Calu3 (cell line): ENCODE measurements at regions not wholly inside any gene's neighbourhood (a gene's known extent, or its start where the extent isn't known, plus 50 kb on each side); places are given as distances from the start of the nearest gene placed in this dataset.

Experiments
- BruUV-seq: library from RNA; stranded (reverse); fragments of 400-500 nt; replicated peaks from 2 replicates; lab custom pipeline; 2021; lab: Mats Ljungman, UMichigan
- CTCF ChIA-PET: fragments of 300-600 bp; sonication (Branson Sonifier 250); formaldehyde crosslinking; loops from one replicate; lab custom pipeline; 2022; ENCODE audit warnings: antibody characterized with exemption; lab: Charles Lee
- DNase-seq: peaks from one replicate; pipeline ENCODE4 v3.0.0; 2022
- H3K27ac Mint-ChIP-seq: one replicate; pipeline ENCODE4 v1.8.0; 2022; ENCODE audit warnings: mixed read lengths; ENCODE audit not compliant: unreplicated experiment
- H3K27me3 Mint-ChIP-seq: one replicate; pipeline ENCODE4 v1.8.0; 2022; ENCODE audit warnings: mixed read lengths; ENCODE audit not compliant: unreplicated experiment
- H3K36me3 Mint-ChIP-seq: one replicate; pipeline ENCODE4 v1.8.0; 2022; ENCODE audit warnings: mild to moderate bottlenecking, moderate library complexity, mixed read lengths; ENCODE audit not compliant: insufficient read depth, unreplicated experiment
- H3K4me1 Mint-ChIP-seq: one replicate; pipeline ENCODE4 v1.8.0; 2022; ENCODE audit warnings: mild to moderate bottlenecking, low read depth, mixed read lengths; ENCODE audit not compliant: unreplicated experiment
- H3K4me3 Mint-ChIP-seq: one replicate; pipeline ENCODE4 v1.8.0; 2022; ENCODE audit warnings: mild to moderate bottlenecking, low read depth, moderate library complexity, mixed read lengths; ENCODE audit not compliant: unreplicated experiment
- H3K9me3 Mint-ChIP-seq: one replicate; pipeline ENCODE4 v1.8.0; 2022; ENCODE audit warnings: low read depth, mixed read lengths; ENCODE audit not compliant: unreplicated experiment
- intact Hi-C: fragments of 100-400 bp; cut with micrococcal nuclease; formaldehyde crosslinking; loops from one replicate; pipeline ENCODE4 v1.10.0; 2022; ENCODE audit not compliant: unreplicated experiment
- TF ChIP-seq, protein P1 (sequence below): fragments of 200-600 bp; IDR thresholded peaks from one replicate; pipeline ENCODE4 v1.8.0; 2022; ENCODE audit warnings: antibody characterized with exemption; ENCODE audit not compliant: unreplicated experiment

DNA sequence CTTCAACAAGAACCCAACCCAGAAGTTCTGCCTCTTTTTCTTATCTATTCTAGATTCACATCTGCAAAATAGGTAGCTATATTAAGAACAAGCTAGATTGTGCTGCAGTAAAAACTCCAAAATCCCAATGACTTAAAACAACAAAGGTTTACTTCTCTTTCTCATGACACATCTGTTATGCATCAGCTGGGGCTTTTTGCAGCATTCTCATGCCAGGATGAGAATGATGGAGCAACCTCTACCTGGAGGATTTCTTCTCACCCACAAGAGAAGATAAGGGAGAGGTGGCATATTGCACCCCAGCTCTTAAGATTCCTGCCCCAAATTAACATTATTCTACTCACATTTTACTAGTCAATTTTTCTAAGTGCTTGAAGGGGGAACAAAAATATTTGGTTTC lies 152.3 kb upstream of the SPAG17 start:
- Mint-ChIP-seq H3K4me3 (no peak overlapping the region), H3K27ac (no peak overlapping the region), H3K36me3 (peaks cover 8% of the 10 kb centered on the region), H3K4me1 (no peaks in the 10 kb centered on the region), H3K9me3 (peaks cover 5% of the 10 kb centered on the region), H3K27me3 (no peaks in the 10 kb centered on the region)
- intact Hi-C loops = no loop called here
- TF ChIP-seq, protein P1, sequence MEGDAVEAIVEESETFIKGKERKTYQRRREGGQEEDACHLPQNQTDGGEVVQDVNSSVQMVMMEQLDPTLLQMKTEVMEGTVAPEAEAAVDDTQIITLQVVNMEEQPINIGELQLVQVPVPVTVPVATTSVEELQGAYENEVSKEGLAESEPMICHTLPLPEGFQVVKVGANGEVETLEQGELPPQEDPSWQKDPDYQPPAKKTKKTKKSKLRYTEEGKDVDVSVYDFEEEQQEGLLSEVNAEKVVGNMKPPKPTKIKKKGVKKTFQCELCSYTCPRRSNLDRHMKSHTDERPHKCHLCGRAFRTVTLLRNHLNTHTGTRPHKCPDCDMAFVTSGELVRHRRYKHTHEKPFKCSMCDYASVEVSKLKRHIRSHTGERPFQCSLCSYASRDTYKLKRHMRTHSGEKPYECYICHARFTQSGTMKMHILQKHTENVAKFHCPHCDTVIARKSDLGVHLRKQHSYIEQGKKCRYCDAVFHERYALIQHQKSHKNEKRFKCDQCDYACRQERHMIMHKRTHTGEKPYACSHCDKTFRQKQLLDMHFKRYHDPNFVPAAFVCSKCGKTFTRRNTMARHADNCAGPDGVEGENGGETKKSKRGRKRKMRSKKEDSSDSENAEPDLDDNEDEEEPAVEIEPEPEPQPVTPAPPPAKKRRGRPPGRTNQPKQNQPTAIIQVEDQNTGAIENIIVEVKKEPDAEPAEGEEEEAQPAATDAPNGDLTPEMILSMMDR = no peak
- CTCF ChIA-PET = no interaction called here
- BruUV-seq = no TSS peak
- no peak for DNase-seq

DNA sequence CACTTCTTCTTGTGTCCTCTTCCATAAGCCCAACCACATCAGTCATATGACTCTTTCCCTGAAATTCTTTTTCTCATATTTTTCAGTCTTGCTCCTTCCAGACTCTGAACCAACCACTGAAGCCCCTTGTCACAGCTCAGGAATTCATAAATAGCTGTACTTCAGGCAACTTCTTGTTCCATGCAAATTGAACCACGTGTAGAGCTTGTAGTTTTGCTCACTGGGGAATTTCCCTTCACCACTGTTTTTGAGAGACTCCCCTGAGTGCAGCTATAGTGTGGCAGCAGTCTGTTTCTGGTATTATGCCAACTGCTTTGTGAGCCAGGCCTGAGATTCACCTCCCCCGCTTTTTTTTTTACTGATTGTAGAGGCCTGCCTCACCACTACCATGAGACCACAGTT lies 150.3 kb upstream of the SPAG17 start:
- BruUV-seq = no TSS peak

DNA sequence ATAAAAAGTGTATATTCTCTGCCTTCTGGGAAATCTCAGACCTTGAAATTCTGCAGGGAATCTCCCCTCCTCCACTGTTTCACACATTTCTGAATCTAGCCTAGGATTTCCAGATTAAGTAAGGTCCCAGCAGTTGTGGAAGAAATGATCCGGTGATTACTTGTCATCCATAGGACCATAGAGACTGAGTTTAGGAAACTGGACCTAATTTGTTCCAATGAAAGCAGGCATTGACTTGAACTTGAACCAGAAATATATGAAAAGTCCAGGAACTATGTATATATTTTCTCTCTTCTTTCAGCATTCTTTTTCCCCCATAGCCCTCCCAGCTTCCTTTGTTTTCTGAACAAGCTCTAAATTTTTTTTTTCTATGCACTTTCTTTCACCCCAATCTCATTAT lies 149.5 kb upstream of the SPAG17 start:
- H3K9me3 Mint-ChIP-seq = peaks cover 9% of the 10 kb centered on the region
- no peak overlapping the region for H3K4me3 Mint-ChIP-seq
- no peak overlapping the region for H3K27ac Mint-ChIP-seq
- DNase-seq = no peak
- peaks cover 5% of the 10 kb centered on the region for H3K36me3 Mint-ChIP-seq
- no TSS peak for BruUV-seq
- TF ChIP-seq, protein P1 = no peak
- H3K4me1 Mint-ChIP-seq = no peaks in the 10 kb centered on the region
- intact Hi-C loops = no loop called here
- CTCF ChIA-PET = no interaction called here
- H3K27me3 Mint-ChIP-seq = no peaks in the 10 kb centered on the region

More for the DNA sequence above, 150.3 kb upstream of the SPAG17 start:
- Mint-ChIP-seq H3K4me1 (no peaks in the 10 kb centered on the region), H3K4me3 (no peak overlapping the region), H3K9me3 (peaks cover 9% of the 10 kb centered on the region), H3K27ac (no peak overlapping the region), H3K36me3 (peaks cover 5% of the 10 kb centered on the region), H3K27me3 (no peaks in the 10 kb centered on the region)
- intact Hi-C loops = no loop called here
- CTCF ChIA-PET = interaction anchor here (0.6 kb wide), 1 partner anchor 658 kb away, joined by 3 read pairs; no protein-coding TSS in a partner anchor
- DNase-seq = no peak
- TF ChIP-seq, protein P1 = no peak

DNA sequence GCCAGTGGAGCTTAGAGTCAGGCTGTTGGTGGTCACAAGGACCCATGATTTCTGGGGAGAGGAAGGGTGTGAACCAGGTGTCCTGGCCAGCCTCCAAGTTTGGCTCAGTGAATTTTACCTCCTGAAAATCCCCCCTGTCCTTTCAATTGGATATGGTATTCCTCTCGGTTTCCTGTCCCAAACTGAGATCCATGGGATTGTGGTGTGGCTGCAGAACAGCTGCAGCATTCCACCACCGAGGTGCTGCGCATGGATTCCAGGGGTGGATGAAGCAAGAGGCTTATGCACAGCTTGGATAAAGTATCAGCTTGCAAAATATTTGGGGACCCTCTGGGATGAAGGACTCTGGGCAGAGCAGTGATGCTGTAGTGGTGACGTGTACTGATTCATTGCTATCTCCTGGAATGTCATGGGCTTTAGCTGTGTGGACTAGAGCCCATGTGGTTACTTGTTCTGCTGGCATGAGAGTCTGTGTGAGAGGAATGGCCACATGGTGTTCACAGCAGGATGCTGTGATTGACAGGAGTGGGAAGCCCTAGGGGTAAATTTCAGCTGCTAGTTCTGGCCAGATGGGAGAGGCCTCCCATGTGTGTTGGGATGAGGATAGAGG lies 148.7 kb upstream of the SPAG17 start:
- intact Hi-C loops = no loop called here
- CTCF ChIA-PET = no interaction called here
- no peaks in the 10 kb centered on the region for H3K36me3 Mint-ChIP-seq
- no peak overlapping the region for H3K27ac Mint-ChIP-seq
- peaks cover 10% of the 10 kb centered on the region for H3K9me3 Mint-ChIP-seq
- no peak overlapping the region for H3K4me3 Mint-ChIP-seq
- TF ChIP-seq, protein P1 = no peak
- H3K4me1 Mint-ChIP-seq = no peaks in the 10 kb centered on the region
- DNase-seq = no peak
- BruUV-seq = no TSS peak
- H3K27me3 Mint-ChIP-seq = no peaks in the 10 kb centered on the region
